H9 (cell line): ENCODE measurements at regions not wholly inside any gene's neighbourhood (a gene's known extent, or its start where the extent isn't known, plus 50 kb on each side); places are given as distances from the start of the nearest gene placed in this dataset.

Source experiments
- DNase-seq: peaks from one replicate; pipeline ENCODE4 v3.0.0-alpha.2; 2017
- H2AFZ ChIP-seq: one replicate; pipeline ENCODE4 v1.6.1; 2013; ENCODE audit warnings: mild to moderate bottlenecking, low read length, control low read depth, moderate library complexity
- H2AK5ac ChIP-seq: 2 replicates; pipeline ENCODE4 v1.6.1; 2013; ENCODE audit warnings: low read length, control low read depth, mixed read lengths; ENCODE audit not compliant: insufficient read length
- H2BK120ac ChIP-seq: one replicate; pipeline ENCODE4 v1.6.1; 2013; ENCODE audit warnings: low read depth, mild to moderate bottlenecking, low read length, control low read depth, inconsistent platforms; ENCODE audit not compliant: poor library complexity, severe bottlenecking
- H2BK12ac ChIP-seq: 2 replicates; pipeline ENCODE4 v1.6.1; 2013; ENCODE audit warnings: low read length, control low read depth, mixed read lengths, low read depth; ENCODE audit not compliant: insufficient read length
- H2BK15ac ChIP-seq: 2 replicates; pipeline ENCODE4 v1.6.1; 2013; ENCODE audit warnings: low read depth, low read length, control low read depth
- H2BK20ac ChIP-seq: one replicate; pipeline ENCODE4 v1.6.1; 2013; ENCODE audit warnings: low read depth, mild to moderate bottlenecking, low read length, control low read depth, inconsistent platforms; ENCODE audit not compliant: poor library complexity, severe bottlenecking
- H2BK5ac ChIP-seq: 2 replicates; pipeline ENCODE4 v1.6.1; 2013; ENCODE audit warnings: low read length, control low read depth, mixed read lengths; ENCODE audit not compliant: insufficient read length
- H3K14ac ChIP-seq: 2 replicates; pipeline ENCODE4 v1.6.1; 2013; ENCODE audit warnings: low read length, control low read depth; ENCODE audit not compliant: insufficient read depth
- H3K18ac ChIP-seq: 2 replicates; pipeline ENCODE4 v1.6.1; 2013; ENCODE audit warnings: low read depth, mild to moderate bottlenecking, mixed read lengths, low read length, control low read depth; ENCODE audit not compliant: insufficient read length
- H3K23ac ChIP-seq: 2 replicates; pipeline ENCODE4 v1.6.1; 2013; ENCODE audit warnings: low read length, control low read depth, mixed read lengths, low read depth; ENCODE audit not compliant: insufficient read length
- H3K23me2 ChIP-seq: 2 replicates; pipeline ENCODE4 v1.6.1; 2013; ENCODE audit warnings: low read depth, mild to moderate bottlenecking, mixed read lengths, low read length, control low read depth; ENCODE audit not compliant: insufficient read length, poor library complexity, severe bottlenecking
- H3K27ac ChIP-seq: 2 replicates; pipeline ENCODE4 v1.5.1; 2013; ENCODE audit warnings: low read length, control low read depth, mixed read lengths, low read depth; ENCODE audit not compliant: insufficient read length
- H3K27me3 ChIP-seq: 2 replicates; pipeline ENCODE4 v1.6.1; 2013; ENCODE audit warnings: low read length, control low read depth, inconsistent platforms; ENCODE audit not compliant: insufficient read depth
- H3K4ac ChIP-seq: 2 replicates; pipeline ENCODE4 v1.6.1; 2013; ENCODE audit warnings: low read depth, mild to moderate bottlenecking, control low read depth, inconsistent platforms, low read length, moderate library complexity
- H3K4me1 ChIP-seq: 2 replicates; pipeline ENCODE4 v1.6.1; 2013; ENCODE audit warnings: low read length, control low read depth, inconsistent platforms; ENCODE audit not compliant: insufficient read depth
- H3K4me2 ChIP-seq: 2 replicates; pipeline ENCODE4 v1.6.1; 2013; ENCODE audit warnings: low read length, control low read depth, mixed read lengths; ENCODE audit not compliant: insufficient read length, insufficient read depth
- H3K56ac ChIP-seq: 2 replicates; pipeline ENCODE4 v1.6.1; 2013; ENCODE audit warnings: low read depth, mild to moderate bottlenecking, mixed read lengths, low read length, control low read depth; ENCODE audit not compliant: insufficient read length
- H3K79me1 ChIP-seq: 2 replicates; pipeline ENCODE4 v1.6.1; 2013; ENCODE audit warnings: low read depth, mild to moderate bottlenecking, moderate library complexity, low read length, control low read depth, inconsistent platforms; ENCODE audit not compliant: insufficient read depth, poor library complexity, severe bottlenecking
- H3K79me2 ChIP-seq: 2 replicates; pipeline ENCODE4 v1.6.1; 2013; ENCODE audit warnings: low read length, control low read depth, inconsistent platforms; ENCODE audit not compliant: insufficient read depth
- H3K9ac ChIP-seq: 2 replicates; pipeline ENCODE4 v1.6.1; 2013; ENCODE audit warnings: low read length, control low read depth, mixed read lengths; ENCODE audit not compliant: insufficient read length; ENCODE audit errors: extremely low read depth
- H3K9me3 ChIP-seq: one replicate; pipeline ENCODE4 v1.6.1; 2013; ENCODE audit warnings: low read depth, low read length, inconsistent platforms; ENCODE audit not compliant: control insufficient read depth
- H3T11ph ChIP-seq: one replicate; pipeline ENCODE4 v1.6.1; 2013; ENCODE audit warnings: mild to moderate bottlenecking, low read length, control low read depth, inconsistent platforms
- H4K20me1 ChIP-seq: one replicate; pipeline ENCODE4 v1.6.1; 2013; ENCODE audit not compliant: control insufficient read depth, insufficient read length, insufficient read depth
- H4K5ac ChIP-seq: 2 replicates; pipeline ENCODE4 v1.6.1; 2013; ENCODE audit warnings: low read depth, mild to moderate bottlenecking, mixed read lengths, low read length, control low read depth; ENCODE audit not compliant: insufficient read length
- H4K8ac ChIP-seq: replicated peaks from 2 replicates; pipeline ENCODE4 v1.6.1; 2013; ENCODE audit warnings: low read length, control low read depth, mixed read lengths, low read depth; ENCODE audit not compliant: insufficient read length
- H4K91ac ChIP-seq: 2 replicates; pipeline ENCODE4 v1.6.1; 2013; ENCODE audit warnings: low read depth, mild to moderate bottlenecking, moderate library complexity, mixed read lengths, low read length, control low read depth; ENCODE audit not compliant: insufficient read length
- H3K27ac Mint-ChIP-seq, 3 experiments: 2 replicates in 2 of 3; 3 replicates in 1 of 3; pipeline ENCODE4 v1.8.0; 2020 to 2021; ENCODE audit warnings: mixed read lengths in 3 of 3, mild to moderate bottlenecking in 1 of 3, moderate library complexity in 1 of 3
- H3K27me3 Mint-ChIP-seq: 2 replicates; pipeline ENCODE4 v1.8.0; 2021; ENCODE audit warnings: low read depth, mild to moderate bottlenecking, moderate library complexity, mixed read lengths
- H3K36me3 Mint-ChIP-seq, 3 experiments: 2 replicates in 2 of 3; 3 replicates in 1 of 3; pipeline ENCODE4 v1.8.0; 2020 to 2021; ENCODE audit warnings: low read depth in 3 of 3, mixed read lengths in 3 of 3; ENCODE audit not compliant: insufficient read depth in 1 of 3
- H3K4me1 Mint-ChIP-seq, 2 experiments: 2 replicates each; pipeline ENCODE4 v1.8.0; 2020; ENCODE audit warnings: mixed read lengths in 2 of 2
- H3K4me3 Mint-ChIP-seq, 2 experiments: 2 replicates in 1 of 2; 3 replicates in 1 of 2; pipeline ENCODE4 v1.8.0; 2020 to 2021; ENCODE audit warnings: mild to moderate bottlenecking in 2 of 2, mixed read lengths in 2 of 2, moderate library complexity in 1 of 2
- H3K9me3 Mint-ChIP-seq, 2 experiments: 2 replicates in 1 of 2; 3 replicates in 1 of 2; pipeline ENCODE4 v1.8.0; 2020; ENCODE audit warnings: mild to moderate bottlenecking in 2 of 2, mixed read lengths in 2 of 2, moderate library complexity in 1 of 2
- WGBS: extraction: QIAGEN DNeasy Blood & Tissue Kit; methylation state at CpG from one replicate; pipeline ENCODE4 v1.1.7; 2013; ENCODE audit warnings: missing lambda C conversion rate, low lambda C conversion rate, mixed read lengths; ENCODE audit not compliant: insufficient read length; ENCODE audit errors: extremely low coverage; 5-methylcytosine and 5-hydroxymethylcytosine counted together
- TF ChIP-seq, protein P1 (sequence below): fragments of 200-600 bp; sonication (generic); conservative IDR thresholded peaks from 3 replicates; pipeline ENCODE4 v1.8.0; 2021; ENCODE audit warnings: antibody characterized with exemption, mild to moderate bottlenecking

DNA sequence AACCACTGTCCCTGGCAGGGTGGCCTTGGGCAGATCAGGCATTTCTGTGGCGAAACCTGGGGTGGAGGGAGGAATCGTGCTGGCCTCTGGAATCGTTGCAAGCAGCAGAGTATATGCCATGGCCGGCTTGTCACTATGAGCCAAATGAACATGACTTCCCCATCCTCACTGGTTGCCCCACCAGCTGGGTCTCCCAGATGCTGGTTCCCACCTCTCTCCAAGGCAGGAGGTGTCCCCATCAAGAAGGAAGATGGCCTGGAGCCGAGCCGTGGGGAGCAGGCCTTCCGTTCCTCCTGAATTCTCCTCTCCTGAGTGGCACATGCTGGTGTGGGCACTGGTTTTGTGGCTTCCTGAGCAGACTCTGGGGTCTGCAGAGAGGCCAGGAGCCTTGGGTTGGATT, 60.2 kb upstream of the ACTRT2 start:
- Histone ChIP-seq H2BK15ac (no peak overlapping the region), H3K56ac (no peak overlapping the region), H4K20me1 (no peaks in the 10 kb centered on the region), H3K79me2 (no peaks in the 10 kb centered on the region), H2BK5ac (no peak overlapping the region), H3K23ac (no peak overlapping the region), H3K4me1 (no peaks in the 10 kb centered on the region), H2AK5ac (no peak overlapping the region), H4K8ac (no peak overlapping the region), H3T11ph (no peak overlapping the region), H2AFZ (no peak overlapping the region), H3K23me2 (no peaks in the 10 kb centered on the region), H3K14ac (no peak overlapping the region), H3K9ac (no peak overlapping the region), H2BK120ac (no peak overlapping the region), H4K5ac (no peak overlapping the region), H2BK20ac (no peak overlapping the region), H3K18ac (no peak overlapping the region), H3K4me2 (no peak overlapping the region), H4K91ac (no peak overlapping the region), H3K79me1 (no peaks in the 10 kb centered on the region), H3K9me3 (peaks cover 82% of the 10 kb centered on the region), H3K4ac (no peak overlapping the region), H3K27ac (no peak overlapping the region), H2BK12ac (no peak overlapping the region), H3K27me3 (no peaks in the 10 kb centered on the region)
- TF ChIP-seq, protein P1, sequence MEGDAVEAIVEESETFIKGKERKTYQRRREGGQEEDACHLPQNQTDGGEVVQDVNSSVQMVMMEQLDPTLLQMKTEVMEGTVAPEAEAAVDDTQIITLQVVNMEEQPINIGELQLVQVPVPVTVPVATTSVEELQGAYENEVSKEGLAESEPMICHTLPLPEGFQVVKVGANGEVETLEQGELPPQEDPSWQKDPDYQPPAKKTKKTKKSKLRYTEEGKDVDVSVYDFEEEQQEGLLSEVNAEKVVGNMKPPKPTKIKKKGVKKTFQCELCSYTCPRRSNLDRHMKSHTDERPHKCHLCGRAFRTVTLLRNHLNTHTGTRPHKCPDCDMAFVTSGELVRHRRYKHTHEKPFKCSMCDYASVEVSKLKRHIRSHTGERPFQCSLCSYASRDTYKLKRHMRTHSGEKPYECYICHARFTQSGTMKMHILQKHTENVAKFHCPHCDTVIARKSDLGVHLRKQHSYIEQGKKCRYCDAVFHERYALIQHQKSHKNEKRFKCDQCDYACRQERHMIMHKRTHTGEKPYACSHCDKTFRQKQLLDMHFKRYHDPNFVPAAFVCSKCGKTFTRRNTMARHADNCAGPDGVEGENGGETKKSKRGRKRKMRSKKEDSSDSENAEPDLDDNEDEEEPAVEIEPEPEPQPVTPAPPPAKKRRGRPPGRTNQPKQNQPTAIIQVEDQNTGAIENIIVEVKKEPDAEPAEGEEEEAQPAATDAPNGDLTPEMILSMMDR: no peak
- Mint-ChIP-seq H3K4me1 (no peaks in the 10 kb centered on the region), H3K27me3 (no peaks in the 10 kb centered on the region; the same call in 1 of the 2 replicates), H3K36me3 (peaks cover 2 to 17% (median 6%) of the 10 kb centered on the region in 3 experiments; a peak in 6 of 7 replicates), H3K4me3 (no peak overlapping the region), H3K9me3 (peaks cover 56 to 65% of the 10 kb centered on the region in 2 experiments), H3K27ac (no peak overlapping the region)
- DNase-seq: no peak
- no CpG with 5 or more reads among the region's 7 CpGs for WGBS
